ENCODE measurements at regions not wholly inside any gene's neighbourhood (a gene's known extent, or its start where the extent isn't known, plus 50 kb on each side); places are given as distances from the start of the nearest gene placed in this dataset.

DNA sequence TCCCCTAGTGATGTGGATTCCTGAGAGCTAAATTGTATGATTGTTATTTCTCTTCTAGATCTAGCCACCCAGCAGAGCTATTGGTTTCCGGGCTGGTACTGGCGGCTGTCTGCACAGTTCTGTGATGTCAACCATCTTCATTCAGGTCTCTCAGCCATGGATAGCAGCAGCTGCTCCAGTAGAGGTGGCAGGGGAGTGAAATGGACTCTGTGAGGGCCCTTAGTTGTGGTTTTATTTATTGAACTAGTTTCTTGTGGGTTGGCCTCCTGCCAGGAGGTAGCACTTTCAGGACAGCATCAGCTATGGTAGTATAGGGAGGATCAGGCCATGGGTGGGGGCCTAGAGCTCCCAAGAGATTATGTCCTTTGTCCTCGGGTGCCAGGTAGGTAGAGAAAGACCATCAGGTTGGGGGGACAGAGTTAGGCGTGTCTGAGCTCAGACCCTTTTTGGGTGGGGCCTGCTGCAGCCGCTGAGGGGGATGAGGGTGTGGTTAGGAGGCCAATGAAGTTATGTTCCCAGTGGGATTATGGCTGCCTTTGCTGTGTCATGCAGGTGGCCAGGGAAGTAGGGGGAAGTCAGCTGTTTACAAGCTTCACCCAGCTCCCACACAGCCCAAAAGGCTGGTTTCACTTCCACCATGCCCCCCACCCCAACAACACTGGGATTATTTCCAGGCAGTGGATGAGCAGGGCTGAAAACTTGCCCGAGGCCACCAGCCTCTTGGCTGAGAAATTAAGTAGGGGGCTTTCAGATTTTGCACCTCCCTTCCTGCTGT, 55.1 kb upstream of the RGS4 start:
- no peak for DNase-seq

DNA sequence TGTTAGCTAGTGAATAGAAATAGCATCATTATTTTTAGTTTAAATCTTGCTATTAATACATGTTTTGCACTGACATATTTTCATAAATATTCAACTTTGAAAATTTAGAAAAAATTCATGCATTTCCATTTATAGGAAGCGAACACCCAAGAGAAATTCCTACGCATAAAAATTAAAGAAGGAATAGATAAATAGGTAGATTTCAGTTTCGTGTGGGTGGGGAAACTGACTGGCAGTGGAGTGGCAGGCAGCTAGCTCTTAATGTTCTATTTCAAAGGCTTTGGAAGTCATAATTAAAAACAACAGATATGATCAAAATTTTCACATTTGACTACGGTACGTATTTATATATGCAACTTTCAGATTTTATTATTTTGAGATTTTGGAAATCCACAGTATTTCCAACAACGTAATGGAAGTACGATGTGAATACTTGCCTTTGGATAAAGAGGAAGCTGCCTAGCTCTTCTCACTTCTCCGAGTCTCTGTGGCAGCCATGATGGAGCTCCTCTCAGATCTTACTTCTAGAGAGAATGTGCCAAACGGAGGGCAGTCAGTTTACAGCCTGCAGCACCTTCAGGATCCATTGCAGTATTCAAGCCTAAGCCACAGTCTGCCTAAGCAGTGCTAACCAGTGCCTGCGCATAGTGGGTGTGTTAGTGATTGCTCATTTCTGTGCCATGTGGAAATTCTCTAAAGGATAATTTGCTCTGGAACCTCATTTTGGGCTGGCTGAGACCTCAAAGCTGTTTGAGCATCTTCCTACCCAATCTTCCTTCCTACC, 62.9 kb upstream of the RGS4 start:
- no peak for DNase-seq

GRCh38 chr1:162997499-162998285, 71.5 kb upstream of the RGS4 start:
- no peak for DNase-seq

DNA sequence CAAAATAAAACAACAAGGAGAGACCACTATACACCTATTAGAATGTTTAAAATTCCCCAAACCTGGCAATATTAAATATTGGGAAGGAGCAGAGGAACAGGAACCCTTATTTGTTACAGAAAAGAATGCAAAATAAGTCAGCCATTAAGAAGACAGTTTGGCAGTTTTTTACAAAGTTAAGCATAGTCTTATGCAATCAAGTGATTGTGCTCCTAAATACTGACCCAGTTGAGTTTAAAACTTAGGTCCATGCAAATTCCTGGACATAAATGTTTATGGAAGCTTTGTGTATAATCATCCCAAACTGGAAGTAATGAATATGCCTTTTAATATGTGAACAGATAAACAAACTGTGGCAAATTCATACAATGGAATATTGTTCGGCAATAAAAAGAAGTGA, 72.9 kb upstream of the RGS4 start:
- no peak for DNase-seq

DNA sequence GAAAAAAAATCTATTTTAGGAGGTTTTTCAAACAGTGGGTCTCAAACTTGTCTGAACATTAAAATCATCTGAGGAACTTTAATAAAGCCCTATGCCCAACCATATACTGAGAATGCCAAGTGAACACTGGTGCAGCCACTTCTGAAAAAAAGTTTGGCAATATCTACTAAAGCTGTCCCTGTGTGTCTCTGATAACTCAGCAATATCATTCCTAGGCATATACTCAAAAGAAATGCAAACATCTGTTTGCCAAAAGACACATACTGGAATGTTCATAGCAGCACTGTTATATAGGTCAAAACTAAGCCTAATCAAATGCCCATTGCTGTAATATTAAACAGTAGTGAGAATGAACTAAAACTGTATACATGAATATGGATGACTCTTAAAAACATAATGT, 74.2 kb upstream of the RGS4 start:
- DNase-seq: no peak

DNA sequence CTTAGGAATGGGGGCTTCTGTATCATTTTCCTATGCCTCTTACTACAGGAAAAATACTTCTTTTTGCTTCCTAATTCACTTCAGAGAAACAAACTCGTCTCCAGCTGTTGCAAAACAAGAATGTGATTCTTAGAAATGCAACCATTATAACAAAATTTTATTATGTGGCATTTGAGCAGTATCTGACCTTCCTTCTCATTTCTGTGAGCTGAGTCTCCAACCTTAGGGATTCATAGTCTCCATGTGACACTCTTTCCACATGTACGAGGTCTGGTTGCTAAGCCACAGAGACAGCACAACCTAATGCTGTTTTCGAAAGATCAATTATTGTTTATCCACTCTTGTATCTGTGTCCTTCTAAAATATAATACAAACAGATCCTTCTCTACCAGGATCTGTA, 75.3 kb upstream of the RGS4 start:
- no peak for DNase-seq

DNA sequence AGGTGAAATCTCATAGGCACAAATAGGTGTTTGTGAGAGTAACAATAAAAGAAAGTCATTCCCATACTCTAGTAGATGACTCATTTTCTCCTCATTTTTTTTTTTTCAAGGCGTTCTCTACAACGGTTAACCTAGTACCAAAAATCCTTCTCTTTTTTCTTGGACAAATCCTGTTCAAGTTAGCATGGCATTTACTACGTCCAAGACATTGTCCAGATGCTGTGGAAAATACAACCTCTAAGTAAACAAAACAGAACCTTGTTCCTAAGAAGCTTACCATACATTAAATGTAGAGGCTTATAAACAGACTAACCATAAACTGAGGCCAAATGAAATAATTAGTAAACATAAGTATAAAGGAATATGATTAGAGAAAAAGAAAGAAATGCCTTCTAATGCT, 76.2 kb upstream of the RGS4 start:
- DNase-seq: no peak

DNA sequence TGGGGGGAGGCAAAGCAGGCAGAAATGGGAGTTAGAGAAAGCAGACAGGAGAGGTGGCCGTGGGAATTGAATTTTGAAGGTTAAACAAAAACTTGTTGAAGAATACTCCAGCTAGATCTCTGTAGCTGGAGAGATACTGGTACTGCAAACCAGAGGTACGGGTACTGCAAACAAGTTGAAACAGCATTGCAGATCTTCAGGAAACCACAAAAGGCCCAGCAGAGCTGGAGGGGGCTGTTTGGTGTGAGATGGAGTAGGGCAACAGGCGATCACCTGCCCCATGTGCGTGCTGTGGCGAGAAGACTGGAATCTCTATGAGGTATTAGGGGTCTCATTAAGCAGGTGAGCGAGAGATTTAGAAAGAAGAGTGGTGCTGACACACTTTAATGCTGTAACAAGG, 77.7 kb upstream of the RGS4 start:
- DNase-seq: no peak

- no peak for DNase-seq
Measured at GRCh38 chr1:162990665-162991064, 78.5 kb upstream of the RGS4 start.

- DNase-seq: no peak
Measured at GRCh38 chr1:162988869-162989268, 80.3 kb upstream of the RGS4 start.

DNA sequence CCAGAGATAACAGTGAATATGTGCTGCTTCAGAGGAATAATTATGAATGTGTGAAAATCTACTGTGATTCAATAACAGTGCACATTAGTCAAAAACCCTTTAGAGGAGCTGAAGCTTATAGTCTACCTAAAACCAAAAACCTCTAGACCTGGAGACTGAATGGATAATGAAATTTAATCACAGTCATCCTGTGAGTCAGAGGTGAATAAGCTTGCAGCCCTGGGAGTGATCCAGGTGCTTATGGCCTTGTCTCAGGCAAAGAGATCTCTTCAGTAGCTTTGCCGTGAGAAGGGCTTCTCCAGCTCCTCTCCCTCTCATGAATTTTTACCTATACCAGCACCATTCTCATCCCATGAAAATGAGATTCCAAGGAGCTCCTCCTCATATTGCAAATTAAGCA, 81.3 kb upstream of the RGS4 start:
- DNase-seq: no peak

- DNase-seq: no peak
Measured at GRCh38 chr1:162985816-162986435, 83.2 kb upstream of the RGS4 start.

DNA sequence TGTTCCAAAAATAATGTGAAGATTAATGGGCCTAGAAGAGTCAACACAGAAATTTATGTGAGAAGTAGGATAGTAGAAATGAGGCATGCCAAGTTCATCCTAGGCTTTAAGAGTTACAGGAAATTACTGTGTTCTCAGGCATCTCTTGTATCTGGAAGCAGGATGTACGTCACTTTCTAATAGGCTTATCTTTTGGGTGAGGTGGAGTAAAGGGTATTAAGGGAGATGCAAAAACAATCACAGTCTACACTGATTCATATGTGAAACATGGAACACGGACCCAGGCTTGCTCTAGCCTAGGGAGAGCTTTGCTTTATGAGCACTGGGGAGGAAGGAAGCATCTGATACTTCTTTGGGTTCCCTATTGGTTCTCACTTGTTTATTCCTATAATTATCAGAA, 84.5 kb upstream of the RGS4 start:
- DNase-seq: no peak

DNA sequence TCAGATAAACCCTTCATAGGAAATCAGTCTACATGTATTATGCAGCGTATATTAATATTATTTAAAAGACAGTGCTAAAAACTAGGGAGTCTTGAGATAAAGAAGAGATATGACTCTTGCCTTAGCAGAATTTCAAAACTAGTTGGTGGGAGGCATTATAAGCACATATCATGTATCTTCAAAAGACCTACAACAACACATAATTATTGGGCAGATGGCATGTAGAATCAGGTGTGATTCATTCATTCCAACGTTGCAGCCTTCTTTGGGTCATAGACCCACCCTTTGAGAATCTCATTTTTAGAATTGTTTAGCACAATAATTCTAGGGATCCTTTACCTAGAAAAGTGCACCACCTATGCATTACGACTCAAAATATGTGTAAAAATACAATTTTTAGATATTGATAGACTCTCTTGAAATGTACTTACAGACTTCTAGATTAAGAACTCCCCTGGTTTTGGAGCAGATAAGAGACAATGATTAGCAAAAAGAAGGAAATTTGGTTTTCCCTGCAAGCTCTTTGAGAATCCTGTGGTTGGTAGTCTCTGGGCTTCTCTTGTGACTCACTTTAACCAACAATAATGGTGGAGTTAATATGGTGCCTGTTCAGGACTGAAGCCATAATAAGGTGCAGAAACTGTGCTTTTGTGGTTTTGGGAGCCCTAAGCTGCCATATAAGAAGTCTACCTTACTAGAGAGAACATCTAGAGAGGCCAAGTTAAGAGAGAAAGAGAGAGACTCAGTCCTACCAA, 85.3 kb upstream of the RGS4 start:
- DNase-seq: no peak

- no peak for DNase-seq
Measured at GRCh38 chr1:162982364-162982763, 86.8 kb upstream of the RGS4 start.

- no peak for DNase-seq
Measured at GRCh38 chr1:162977944-162978568, 91.1 kb upstream of the RGS4 start.

DNA sequence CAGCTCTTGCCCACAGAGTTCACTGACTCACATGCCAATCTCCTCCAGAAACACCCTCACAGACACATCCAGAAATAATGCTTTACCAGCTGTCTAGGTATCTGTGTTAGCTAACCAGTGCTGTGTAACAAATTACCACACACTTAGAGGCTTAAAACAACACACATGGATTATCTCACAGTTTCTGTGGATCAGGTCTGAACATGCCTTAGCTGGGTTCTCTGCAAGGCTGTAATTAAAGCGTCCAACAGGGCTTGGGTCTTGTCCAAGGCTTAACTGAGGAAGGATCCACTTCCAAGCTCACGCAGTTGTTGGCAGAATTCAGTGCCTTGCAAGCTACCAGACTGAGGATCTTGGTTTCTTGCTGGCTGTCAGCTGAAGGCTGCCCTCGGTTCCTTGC, 92.5 kb upstream of the RGS4 start:
- DNase-seq: no peak

DNA sequence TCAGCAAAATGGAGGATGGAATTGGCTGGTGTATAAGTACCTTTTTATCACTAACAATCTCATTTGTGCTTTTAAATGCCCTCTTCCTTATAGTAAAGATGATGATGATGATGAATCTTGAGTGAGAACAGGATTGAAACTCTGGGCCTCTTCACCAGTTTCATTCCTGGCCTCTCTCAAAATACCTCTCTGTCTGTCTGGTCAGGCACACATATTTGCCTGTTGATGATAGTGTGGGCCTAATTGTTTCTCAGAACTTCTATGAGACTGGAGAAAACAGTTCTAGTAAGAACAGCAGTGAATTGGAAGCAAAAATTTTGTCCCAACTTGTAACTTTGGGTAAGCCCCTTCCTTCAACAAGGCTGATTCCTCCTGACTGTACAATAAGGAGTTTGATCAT, 94.4 kb upstream of the RGS4 start:
- DNase-seq: no peak

- no peak for DNase-seq
Measured at GRCh38 chr1:162973381-162973795, 95.8 kb upstream of the RGS4 start.

DNA sequence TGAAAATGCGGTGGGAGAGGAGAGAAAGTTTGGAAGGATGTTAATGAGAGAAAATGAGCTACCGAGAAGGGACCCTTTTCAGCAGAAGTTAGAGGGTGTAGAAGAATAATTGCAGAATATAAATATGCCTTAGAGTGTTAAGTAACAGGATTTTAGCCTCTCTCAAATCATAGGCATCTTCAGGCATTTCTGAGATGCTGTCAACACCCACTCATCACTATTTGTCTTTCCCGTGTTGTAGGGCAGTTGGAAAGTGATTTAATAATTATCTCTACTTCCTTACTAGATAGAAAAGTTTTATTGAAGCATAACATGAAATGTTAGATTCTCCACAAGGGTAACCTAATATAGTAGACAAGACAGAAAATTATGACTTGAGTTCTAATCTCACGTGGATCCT, 96.4 kb upstream of the RGS4 start:
- no peak for DNase-seq

- no peak for DNase-seq
Measured at GRCh38 chr1:162970021-162970420, 99.1 kb upstream of the RGS4 start.

GRCh38 chr1:162966613-162967012, 102.5 kb upstream of the RGS4 start:
- DNase-seq: no peak

Measured in CD4-positive, alpha-beta T cell treated with Interleukin-4 for 4 hours (primary cell).